HG03196 (cell line): ENCODE measurements at regions not wholly inside any gene's neighbourhood (a gene's known extent, or its start where the extent isn't known, plus 50 kb on each side); places are given as distances from the start of the nearest gene placed in this dataset.
"Not testable (repeated sequence)": the region's sequence is repeated elsewhere in the genome, so short reads cannot be mapped to it uniquely, and the experiment has no call there.

Source experiments
- ATAC-seq: cut with Tn5 transposase; IDR thresholded peaks from one replicate; pipeline ENCODE4 v1.9.1; 2021; ENCODE audit not compliant: unreplicated experiment

DNA sequence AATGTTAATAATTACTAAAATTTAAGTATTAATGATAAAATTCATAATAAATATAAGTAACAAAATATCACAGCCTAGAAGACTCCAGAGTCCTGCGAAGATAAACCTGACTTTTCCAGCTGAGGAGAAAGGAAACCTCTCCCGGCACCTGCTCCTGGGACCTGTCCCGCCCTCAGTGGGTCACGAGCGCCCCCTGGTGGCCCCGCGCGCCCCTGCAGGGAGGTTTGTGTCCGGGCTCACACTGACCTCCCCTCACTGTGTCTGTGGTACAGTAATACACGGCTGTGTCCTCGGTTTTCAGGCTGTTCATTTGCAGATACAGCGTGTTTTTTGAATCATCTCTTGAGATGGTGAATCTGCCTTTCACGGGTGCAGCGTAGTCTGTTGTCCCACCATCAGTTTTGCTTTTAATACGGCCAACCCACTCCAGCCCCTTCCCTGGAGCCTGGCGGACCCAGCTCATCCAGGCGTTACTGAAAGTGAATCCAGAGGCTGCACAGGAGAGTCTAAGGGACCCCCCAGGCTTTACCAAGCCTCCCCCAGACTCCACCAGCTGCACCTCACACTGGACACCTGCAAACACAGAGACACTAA, 627.1 kb downstream of the TMEM121 start:
- not testable (repeated sequence) for ATAC-seq

DNA sequence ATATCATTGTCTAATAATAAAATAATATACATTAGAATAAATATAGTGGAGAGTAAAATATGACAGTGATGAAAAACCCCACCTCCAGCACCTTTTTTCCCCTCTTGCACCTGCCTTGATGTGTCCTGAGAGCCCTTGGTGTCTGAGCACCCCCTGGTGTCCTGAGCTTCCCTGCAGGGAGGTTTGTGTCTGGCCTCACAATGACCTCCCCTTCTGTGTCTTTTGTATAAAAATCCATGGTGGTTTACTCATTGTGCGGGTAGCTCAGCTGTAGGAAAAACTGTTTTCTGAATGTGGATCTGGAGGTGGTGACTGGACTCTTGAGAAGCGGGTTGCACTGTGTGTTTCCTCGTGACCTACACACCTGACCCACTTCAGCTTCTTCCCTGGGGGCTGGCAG, 636.9 kb downstream of the TMEM121 start:
- ATAC-seq = no peak

GRCh38 chr14:106163812-106164211, 637.4 kb downstream of the TMEM121 start:
- ATAC-seq = not testable (repeated sequence)

DNA sequence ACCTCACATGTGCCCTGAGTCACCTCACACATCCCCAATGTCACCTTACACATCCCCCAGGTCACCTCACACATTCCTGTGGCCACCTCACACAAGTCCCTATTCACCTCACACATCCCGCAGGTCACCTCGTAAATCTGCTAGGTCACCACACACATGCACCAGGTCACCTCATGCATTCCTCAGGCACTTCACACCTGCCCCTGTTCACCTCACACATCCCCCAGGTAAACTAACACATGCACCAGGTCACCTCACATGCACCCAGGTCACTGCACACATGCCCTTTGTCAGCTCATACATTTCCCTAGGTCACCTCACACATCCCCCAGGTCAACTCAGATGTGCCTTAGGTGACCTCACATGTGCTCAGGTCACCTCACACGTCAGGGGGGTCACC, 639.8 kb downstream of the TMEM121 start:
- ATAC-seq = no peak

DNA sequence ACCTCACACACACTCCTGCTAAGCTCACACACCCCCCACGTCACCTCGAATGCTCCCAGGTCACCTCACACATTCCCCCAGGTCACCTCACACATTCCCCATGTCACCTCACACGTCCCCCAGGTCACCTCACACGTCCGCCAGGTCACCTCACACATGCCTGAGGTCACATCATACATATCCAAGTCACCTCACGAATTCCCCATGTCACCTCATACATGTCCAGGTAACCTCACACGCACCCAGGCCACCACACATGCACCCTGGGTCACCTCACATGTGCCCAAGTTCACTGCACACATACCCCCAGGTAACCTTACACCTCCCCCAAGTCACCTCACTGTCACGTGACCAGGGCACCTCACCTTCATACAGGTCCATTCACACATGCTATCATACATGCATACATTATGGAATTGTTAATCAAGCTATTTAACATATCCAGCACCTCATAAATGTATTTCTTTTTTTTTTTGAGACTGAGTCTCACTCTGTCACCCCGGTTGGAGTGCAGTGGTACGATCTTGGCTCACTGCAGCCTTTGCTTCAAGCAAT, 640.3 kb downstream of the TMEM121 start:
- no peak for ATAC-seq

DNA sequence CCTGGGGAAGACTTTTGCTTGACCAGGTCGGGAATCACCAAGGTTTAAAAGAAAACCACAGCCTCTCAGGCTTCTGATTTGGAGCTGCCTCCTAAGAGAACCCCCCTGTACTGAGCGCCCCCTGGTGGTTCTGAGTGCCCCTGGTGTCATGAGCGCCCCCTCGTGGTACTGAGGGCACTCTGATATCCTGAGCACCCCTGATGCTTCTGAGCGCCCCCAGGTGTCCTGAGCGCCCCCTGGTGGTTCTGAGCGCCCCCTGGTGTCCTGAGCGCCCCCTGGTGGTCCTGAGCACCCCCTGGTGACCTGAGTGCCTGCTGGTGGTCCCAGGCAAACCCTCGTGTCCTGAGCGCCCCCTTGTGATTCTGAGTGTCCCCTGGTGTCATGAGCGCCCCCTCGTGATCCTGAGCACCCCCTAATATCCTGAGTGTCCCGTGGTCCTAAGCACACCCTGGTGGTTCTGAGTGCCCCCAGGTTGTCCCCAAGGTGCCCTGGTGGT, 643.8 kb downstream of the TMEM121 start:
- not testable (repeated sequence) for ATAC-seq

GRCh38 chr14:106174206-106174605, 647.8 kb downstream of the TMEM121 start:
- ATAC-seq = no peak

GRCh38 chr14:106177266-106178246, 651.2 kb downstream of the TMEM121 start:
- ATAC-seq = not testable (repeated sequence)

DNA sequence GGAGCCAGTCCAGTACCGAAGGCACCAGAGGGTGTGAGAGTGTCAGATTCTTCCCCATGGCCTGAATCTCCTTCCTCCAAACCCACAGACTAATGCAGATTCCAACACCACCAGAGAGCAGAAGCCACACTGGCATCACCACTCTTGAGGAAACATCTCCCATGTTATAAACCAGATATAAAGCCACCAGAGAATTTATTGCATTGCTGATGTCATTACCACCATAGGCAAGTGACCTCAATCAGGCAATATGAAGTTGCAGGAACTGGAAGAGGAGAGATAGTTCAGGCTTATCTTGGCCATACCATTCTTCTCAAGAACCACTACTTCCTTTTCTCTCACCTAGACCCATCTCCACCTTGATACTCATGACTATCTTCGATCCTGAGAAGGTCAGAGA, 653.4 kb downstream of the TMEM121 start:
- no peak for ATAC-seq

DNA sequence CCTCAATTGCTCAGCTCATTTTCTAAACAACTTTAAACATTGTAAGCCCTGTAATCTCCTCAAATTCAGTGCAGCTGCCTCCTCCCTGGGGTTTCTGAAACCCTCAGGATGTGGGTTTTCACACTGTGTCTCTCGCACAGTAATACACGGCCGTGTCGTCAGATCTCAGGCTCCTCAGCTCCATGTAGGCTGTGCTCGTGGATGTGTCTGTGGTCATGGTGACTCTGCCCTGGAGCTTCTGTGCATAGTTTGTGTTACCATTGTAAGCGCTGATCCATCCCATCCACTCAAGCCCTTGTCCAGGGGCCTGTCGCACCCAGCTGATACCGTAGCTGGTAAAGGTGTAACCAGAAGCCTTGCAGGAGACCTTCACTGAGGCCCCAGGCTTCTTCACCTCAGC, 658.4 kb downstream of the TMEM121 start:
- not testable (repeated sequence) for ATAC-seq

- not testable (repeated sequence) for ATAC-seq
These were observed 658.9 kb downstream of the TMEM121 start for GRCh38 chr14:106185174-106185836.

GRCh38 chr14:106185837-106186233, 659.5 kb downstream of the TMEM121 start:
- no peak for ATAC-seq

DNA sequence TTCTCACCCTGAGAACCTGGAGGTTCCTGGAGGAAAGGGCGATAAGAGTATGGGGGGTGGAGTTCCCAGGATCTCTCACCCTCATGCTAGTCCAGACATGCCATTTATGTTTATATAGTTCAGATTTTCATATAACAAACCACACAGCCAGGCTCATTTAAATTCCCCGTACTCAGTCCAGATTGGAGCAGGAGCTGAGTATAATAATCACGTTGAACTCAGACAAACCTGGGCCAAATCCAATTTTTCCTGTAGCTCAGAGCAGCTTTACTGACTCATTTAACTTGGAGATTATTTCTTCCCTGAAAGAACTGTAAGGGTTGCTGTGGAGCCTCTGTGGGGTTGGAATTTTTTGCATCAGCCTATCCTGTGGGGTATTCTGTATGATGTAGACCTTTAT, 660.8 kb downstream of the TMEM121 start:
- no peak for ATAC-seq

GRCh38 chr14:106192701-106193100, 666.3 kb downstream of the TMEM121 start:
- ATAC-seq = not testable (repeated sequence)

DNA sequence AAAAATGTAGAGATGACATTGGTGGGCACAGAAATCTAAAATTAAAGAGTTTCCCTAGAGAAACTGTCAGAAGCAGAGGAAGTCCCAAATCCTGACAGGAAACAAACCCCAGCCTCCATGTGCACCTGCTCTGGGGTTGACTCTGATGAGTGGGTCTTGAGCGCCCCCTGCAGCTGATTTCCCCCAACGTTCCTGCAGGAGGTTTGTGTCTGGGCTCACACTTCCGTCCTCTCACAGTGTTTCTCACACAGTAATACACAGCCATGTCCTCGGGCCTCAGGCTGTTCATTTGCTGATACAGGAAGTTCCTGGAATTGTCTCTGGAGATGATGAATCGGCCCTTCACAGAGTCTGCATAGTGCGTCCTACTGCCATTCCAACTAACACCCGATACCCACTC, 670.1 kb downstream of the TMEM121 start:
- not testable (repeated sequence) for ATAC-seq

- ATAC-seq = not testable (repeated sequence)
These were observed 670.9 kb downstream of the TMEM121 start for GRCh38 chr14:106197264-106197663.

GRCh38 chr14:106199097-106199496, 672.7 kb downstream of the TMEM121 start:
- ATAC-seq = no peak

DNA sequence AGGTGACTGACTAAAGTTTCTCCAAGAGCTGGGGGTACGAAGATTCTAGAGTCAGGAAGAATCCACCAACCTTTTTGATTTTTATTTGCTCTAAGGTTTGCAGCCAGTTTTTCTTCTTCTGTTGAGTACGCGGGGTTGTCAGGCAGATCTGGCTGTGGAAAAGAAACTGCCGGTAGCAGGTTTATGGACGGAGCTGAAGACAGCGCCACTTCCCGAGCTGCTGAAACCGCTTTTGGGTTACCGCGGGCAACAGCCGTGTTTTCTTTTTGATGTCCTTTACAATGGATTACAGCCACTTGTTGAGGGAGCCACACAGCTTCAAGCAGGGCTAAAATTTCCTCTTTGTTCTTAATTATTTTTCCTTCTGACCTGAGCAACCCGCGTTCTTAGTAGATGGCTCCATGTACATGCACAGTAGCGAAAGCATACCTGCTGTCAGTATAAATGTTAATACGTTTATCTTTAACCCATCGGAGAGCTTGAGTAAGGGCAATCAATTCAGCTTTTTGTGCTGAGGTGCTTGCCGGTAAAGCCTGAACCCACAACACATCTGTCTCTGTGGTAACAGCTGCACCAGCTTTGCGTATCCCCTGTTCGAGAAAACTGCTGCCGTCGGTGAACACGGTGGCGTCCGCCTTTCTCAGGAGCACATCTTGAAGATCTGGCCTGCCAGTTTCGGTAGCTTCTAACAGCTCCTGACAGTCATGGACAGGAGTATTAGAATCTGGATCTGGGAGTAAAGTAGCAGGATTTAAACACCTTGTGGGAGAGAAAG, 674.3 kb downstream of the TMEM121 start:
- ATAC-seq = no peak

DNA sequence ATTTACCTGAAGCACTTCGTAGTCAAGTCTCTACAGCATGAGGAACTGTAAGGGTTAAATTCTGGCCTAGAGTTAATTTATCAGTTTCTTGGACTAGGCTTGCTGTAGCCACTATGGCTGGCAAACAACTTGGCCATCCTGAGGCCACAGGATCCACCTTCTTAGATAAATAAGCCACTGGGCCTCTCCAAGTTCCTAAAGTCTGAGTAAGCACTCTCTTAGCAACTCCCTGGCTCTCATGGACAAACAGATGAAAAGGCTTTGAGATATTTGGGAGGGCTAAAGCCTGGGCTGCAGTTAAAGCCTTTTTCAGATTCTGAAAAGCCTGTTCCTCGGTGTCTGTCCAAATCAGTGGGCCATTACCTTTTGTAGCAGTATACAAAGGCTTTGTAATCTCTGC, 675.0 kb downstream of the TMEM121 start:
- no peak for ATAC-seq

DNA sequence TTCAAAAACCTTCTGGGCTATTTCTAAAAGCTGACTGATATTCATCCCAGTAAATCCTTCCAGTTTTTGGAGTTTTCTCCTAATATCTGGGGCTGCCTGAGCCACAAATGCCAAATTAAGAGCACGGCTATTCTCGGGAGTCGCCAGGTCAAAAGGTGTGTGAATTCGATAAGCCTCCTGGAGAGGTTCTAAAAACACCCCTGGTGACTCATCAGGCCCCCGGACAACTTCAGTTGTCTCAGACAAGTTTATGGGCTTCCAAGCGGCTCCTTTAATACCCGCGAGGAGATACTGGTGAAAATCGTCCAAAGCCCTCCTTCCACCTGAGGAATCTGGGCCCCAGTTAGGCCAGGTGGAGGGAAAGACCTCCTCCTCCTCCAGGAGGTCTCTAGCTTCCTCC, 677.1 kb downstream of the TMEM121 start:
- ATAC-seq = no peak
